CD4-positive, alpha-beta T cell (primary cell): ENCODE measurements at regions not wholly inside any gene's neighbourhood (a gene's known extent, or its start where the extent isn't known, plus 50 kb on each side); places are given as distances from the start of the nearest gene placed in this dataset.

Source experiments
- ATAC-seq: fragments of 200-7000 bp; cut with Tn5 transposase; one replicate; pipeline ENCODE4 v1.10.0; 2022; ENCODE audit warnings: mild to moderate bottlenecking; ENCODE audit not compliant: poor library complexity
- CTCF ChIA-PET: fragments of 350-600 bp; sonication (Branson Sonifier 250); formaldehyde crosslinking; loops from one replicate; lab custom pipeline; 2021; ENCODE audit warnings: antibody characterized with exemption, inconsistent platforms; lab: Charles Lee
- POLR2A ChIA-PET: fragments of 350-600 bp; sonication (Branson Sonifier 250); formaldehyde crosslinking; loops from one replicate; lab custom pipeline; 2021; ENCODE audit warnings: antibody characterized with exemption, inconsistent platforms; lab: Charles Lee
- DNase-seq, 14 experiments: peaks; one replicate each; pipeline ENCODE4 v3.0.0-alpha.2; 2013 to 2020; ENCODE audit warnings: mixed read lengths in 2 of 14
- H3K27ac ChIP-seq, 2 donors: one replicate each; pipeline versions ENCODE4 v1.5.1 to v1.7.0; 2013; ENCODE audit warnings: low read length in 2 of 2, low read depth in 1 of 2, mild to moderate bottlenecking in 1 of 2
- H3K27me3 ChIP-seq, 2 experiments: 1 replicate in 1 of 2; 2 replicates in 1 of 2; pipeline versions ENCODE4 v1.6.1 to v1.7.0; 2013; ENCODE audit warnings: low read length in 2 of 2, control low read depth in 1 of 2, mild to moderate bottlenecking in 1 of 2, moderate library complexity in 1 of 2; ENCODE audit not compliant: insufficient read depth in 2 of 2, control insufficient read depth in 1 of 2
- H3K36me3 ChIP-seq: one replicate; pipeline ENCODE4 v1.6.1; 2013; ENCODE audit warnings: low read length, control low read depth; ENCODE audit not compliant: insufficient read depth
- H3K4me1 ChIP-seq: one replicate; pipeline ENCODE4 v1.6.1; 2013; ENCODE audit warnings: low read length, control low read depth; ENCODE audit not compliant: insufficient read depth
- H3K4me3 ChIP-seq: one replicate; pipeline ENCODE4 v1.5.1; 2013; ENCODE audit warnings: mild to moderate bottlenecking, low read length, moderate library complexity
- H3K9me3 ChIP-seq, 2 experiments: 1 replicate in 1 of 2; 2 replicates in 1 of 2; pipeline versions ENCODE4 v1.6.1 to v1.7.0; 2013; ENCODE audit warnings: low read length in 2 of 2, mild to moderate bottlenecking in 2 of 2, control low read depth in 1 of 2, moderate library complexity in 1 of 2; ENCODE audit not compliant: control insufficient read depth in 1 of 2, insufficient read depth in 1 of 2
- H3K27ac Mint-ChIP-seq: one replicate; pipeline ENCODE4 v1.8.0; 2020; ENCODE audit warnings: mixed read lengths
- H3K27me3 Mint-ChIP-seq: one replicate; pipeline ENCODE4 v1.8.0; 2021; ENCODE audit warnings: mixed read lengths
- H3K36me3 Mint-ChIP-seq: one replicate; pipeline ENCODE4 v1.8.0; 2021; ENCODE audit warnings: low read depth, mixed read lengths
- H3K4me1 Mint-ChIP-seq: one replicate; pipeline ENCODE4 v1.8.0; 2021; ENCODE audit warnings: low read depth, mixed read lengths
- H3K4me3 Mint-ChIP-seq: one replicate; pipeline ENCODE4 v1.8.0; 2020; ENCODE audit warnings: mild to moderate bottlenecking, mixed read lengths
- H3K9me3 Mint-ChIP-seq: one replicate; pipeline ENCODE4 v1.8.0; 2020; ENCODE audit warnings: mixed read lengths
- intact Hi-C, 2 experiments: fragments of 100-400 bp; cut with DNase I in 1 of 2; cut with micrococcal nuclease in 1 of 2; formaldehyde crosslinking; loops; one replicate each; pipeline versions ENCODE4 v1.15.1 to v1.9.0; 2023 to 2025; cut with DNase I, micrococcal nuclease
- TF ChIP-seq, protein P1 (sequence below): fragments of 200-600 bp; IDR thresholded peaks from one replicate; pipeline ENCODE4 v1.8.0; 2022; ENCODE audit warnings: antibody characterized with exemption, mild to moderate bottlenecking

GRCh38 chr6:139712830-139713229 lies 338.4 kb upstream of the CITED2 start:
- ATAC-seq (no peak), DNase-seq (no peak)
- Histone ChIP-seq H3K4me1 (no peaks in the 10 kb centered on the region), H3K4me3 (no peak overlapping the region), H3K27ac (no peak overlapping the region), H3K36me3 (no peaks in the 10 kb centered on the region), H3K27me3 (no peaks in the 10 kb centered on the region), H3K9me3 (no peaks in the 10 kb centered on the region)
- ChIA-PET CTCF (no interaction called here), POLR2A (no interaction called here)
- no peak overlapping the region for H3K27ac Mint-ChIP-seq
- TF ChIP-seq, protein P1, sequence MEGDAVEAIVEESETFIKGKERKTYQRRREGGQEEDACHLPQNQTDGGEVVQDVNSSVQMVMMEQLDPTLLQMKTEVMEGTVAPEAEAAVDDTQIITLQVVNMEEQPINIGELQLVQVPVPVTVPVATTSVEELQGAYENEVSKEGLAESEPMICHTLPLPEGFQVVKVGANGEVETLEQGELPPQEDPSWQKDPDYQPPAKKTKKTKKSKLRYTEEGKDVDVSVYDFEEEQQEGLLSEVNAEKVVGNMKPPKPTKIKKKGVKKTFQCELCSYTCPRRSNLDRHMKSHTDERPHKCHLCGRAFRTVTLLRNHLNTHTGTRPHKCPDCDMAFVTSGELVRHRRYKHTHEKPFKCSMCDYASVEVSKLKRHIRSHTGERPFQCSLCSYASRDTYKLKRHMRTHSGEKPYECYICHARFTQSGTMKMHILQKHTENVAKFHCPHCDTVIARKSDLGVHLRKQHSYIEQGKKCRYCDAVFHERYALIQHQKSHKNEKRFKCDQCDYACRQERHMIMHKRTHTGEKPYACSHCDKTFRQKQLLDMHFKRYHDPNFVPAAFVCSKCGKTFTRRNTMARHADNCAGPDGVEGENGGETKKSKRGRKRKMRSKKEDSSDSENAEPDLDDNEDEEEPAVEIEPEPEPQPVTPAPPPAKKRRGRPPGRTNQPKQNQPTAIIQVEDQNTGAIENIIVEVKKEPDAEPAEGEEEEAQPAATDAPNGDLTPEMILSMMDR: no peak
- peaks cover 8% of the 10 kb centered on the region for H3K27me3 Mint-ChIP-seq
- H3K4me1 Mint-ChIP-seq: no peaks in the 10 kb centered on the region
- H3K9me3 Mint-ChIP-seq: no peaks in the 10 kb centered on the region
- no peaks in the 10 kb centered on the region for H3K36me3 Mint-ChIP-seq
- H3K4me3 Mint-ChIP-seq: no peak overlapping the region
- intact Hi-C loops: no loop called here

DNA sequence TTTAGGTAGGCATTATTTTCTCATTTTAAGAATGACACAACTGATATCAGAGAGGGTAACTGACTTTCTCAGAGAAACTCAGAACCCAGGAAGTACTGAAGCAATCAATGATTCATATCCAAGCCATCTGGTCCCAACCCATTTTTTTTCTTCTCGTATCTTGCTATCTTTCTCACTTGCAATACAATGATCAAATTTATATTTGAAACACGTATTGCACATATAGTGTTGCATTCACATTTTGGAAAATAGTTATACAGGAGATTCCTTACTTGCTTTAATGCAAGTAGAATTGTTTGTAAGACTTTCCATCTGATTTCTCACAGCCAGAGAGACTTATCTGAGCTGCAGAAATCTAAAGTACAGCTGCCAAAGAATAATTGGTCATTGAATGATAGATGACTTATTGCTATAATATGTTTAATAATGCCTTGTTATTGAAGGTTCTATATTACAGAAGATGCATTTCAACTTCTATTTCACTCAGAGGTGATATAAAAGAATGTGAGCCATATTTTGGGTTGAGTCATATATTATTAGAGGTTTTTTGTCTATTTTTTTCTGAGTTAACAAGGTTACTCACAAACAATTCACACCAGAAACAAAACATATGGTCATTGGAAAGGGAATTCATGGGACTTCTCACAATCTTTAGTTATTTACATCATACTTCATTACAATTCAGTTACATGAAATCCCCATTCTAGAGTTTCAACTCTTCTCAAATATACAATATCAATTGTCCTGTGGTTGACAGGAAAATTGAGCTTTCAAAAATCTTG lies 337.5 kb upstream of the CITED2 start:
- POLR2A ChIA-PET: no interaction called here
- no peak overlapping the region for H3K4me3 ChIP-seq
- Mint-ChIP-seq H3K4me1 (no peaks in the 10 kb centered on the region), H3K9me3 (no peaks in the 10 kb centered on the region), H3K27me3 (peaks cover 8% of the 10 kb centered on the region), H3K4me3 (no peak overlapping the region), H3K27ac (no peak overlapping the region), H3K36me3 (no peaks in the 10 kb centered on the region)
- ATAC-seq: no peak
- H3K4me1 ChIP-seq: no peaks in the 10 kb centered on the region
- no peak for DNase-seq
- H3K36me3 ChIP-seq: no peaks in the 10 kb centered on the region
- H3K9me3 ChIP-seq: no peaks in the 10 kb centered on the region
- CTCF ChIA-PET: no interaction called here
- H3K27ac ChIP-seq: no peak overlapping the region
- TF ChIP-seq, protein P1: no peak
- no peaks in the 10 kb centered on the region for H3K27me3 ChIP-seq
- intact Hi-C loops: no loop called here

- Mint-ChIP-seq H3K4me3 (no peak overlapping the region), H3K27ac (no peak overlapping the region), H3K4me1 (no peaks in the 10 kb centered on the region), H3K27me3 (peaks cover 8% of the 10 kb centered on the region), H3K9me3 (no peaks in the 10 kb centered on the region), H3K36me3 (no peaks in the 10 kb centered on the region)
- CTCF ChIA-PET: no interaction called here
- POLR2A ChIA-PET: no interaction called here
- Histone ChIP-seq H3K4me3 (no peak overlapping the region), H3K9me3 (no peaks in the 10 kb centered on the region), H3K36me3 (no peaks in the 10 kb centered on the region), H3K4me1 (no peaks in the 10 kb centered on the region), H3K27ac (no peak overlapping the region), H3K27me3 (no peaks in the 10 kb centered on the region)
- ATAC-seq (no peak), DNase-seq (no peak)
- intact Hi-C loops: no loop called here
- TF ChIP-seq, protein P1: no peak
Observed at GRCh38 chr6:139710556-139710955, 336.1 kb upstream of the CITED2 start.
